AG04450 (cell line): ENCODE measurements at regions not wholly inside any gene's neighbourhood (a gene's known extent, or its start where the extent isn't known, plus 50 kb on each side); places are given as distances from the start of the nearest gene placed in this dataset.

Experiments
- CTCF ChIA-PET: fragments of 300-600, 350-600 bp; formaldehyde crosslinking; extraction: SDS; loops from one replicate; lab custom pipeline; 2022; ENCODE audit warnings: antibody characterized with exemption, inconsistent platforms; lab: Charles Lee
- POLR2A ChIA-PET: fragments of 350-600 bp; formaldehyde crosslinking; extraction: SDS; loops from one replicate; lab custom pipeline; 2021; ENCODE audit warnings: antibody characterized with exemption, inconsistent platforms; lab: Yijun Ruan, JAX
- DNase-seq: peaks from one replicate; pipeline ENCODE4 v3.0.0-alpha.2; 2011; ENCODE audit warnings: low read depth, low spot score
- H3K27ac ChIP-seq: one replicate; pipeline ENCODE4 v1.5.1; 2012; ENCODE audit warnings: low read depth, low read length, control low read depth
- H3K27me3 ChIP-seq: one replicate; pipeline ENCODE4 v1.6.0; 2012; ENCODE audit warnings: low read length; ENCODE audit not compliant: control insufficient read depth, insufficient read depth
- H3K4me3 ChIP-seq: 2 replicates; pipeline ENCODE4 v1.5.1; 2011; ENCODE audit warnings: mild to moderate bottlenecking, low read depth, low read length, control low read depth
- H3K9me3 ChIP-seq: 2 replicates; pipeline ENCODE4 v1.5.1; 2012; ENCODE audit warnings: low read length; ENCODE audit not compliant: control insufficient read depth, insufficient read depth
- TF ChIP-seq, protein P1 (sequence below): IDR thresholded peaks from 2 replicates; pipeline ENCODE4 v1.5.1; 2011; ENCODE audit warnings: low read depth, low read length, control low read depth, inconsistent platforms

DNA sequence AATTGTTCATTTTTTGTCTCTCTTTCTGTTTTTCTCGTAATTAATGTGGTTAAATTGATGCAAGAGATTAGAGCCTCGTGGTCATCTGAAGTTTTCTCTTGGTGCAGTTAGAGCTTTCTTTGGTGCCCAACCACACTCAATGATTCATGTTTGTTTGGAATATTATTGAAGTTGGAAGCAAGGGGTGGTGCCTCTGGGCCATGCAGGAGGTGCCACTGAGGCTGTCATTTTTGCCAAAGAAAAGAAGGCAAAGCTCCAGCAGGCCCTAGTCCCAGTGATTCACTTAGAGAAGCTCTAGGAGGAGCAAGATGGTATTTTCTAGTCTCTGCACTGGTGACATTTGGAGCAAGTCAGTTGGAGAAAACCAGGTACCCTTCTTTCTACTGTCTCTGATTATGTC is 144.5 kb upstream of the RALGAPA2 start:
- H3K27me3 ChIP-seq: no peaks in the 10 kb centered on the region
- no peak overlapping the region for H3K4me3 ChIP-seq
- DNase-seq: no peak
- CTCF ChIA-PET: interaction anchor here (0.6 to 1.3 kb wide), 3 partner anchors 18 to 715 kb away, joined by 3 to 4 read pairs (median 3); no protein-coding TSS in a partner anchor
- H3K27ac ChIP-seq: no peak overlapping the region
- POLR2A ChIA-PET: no interaction called here
- TF ChIP-seq, protein P1, sequence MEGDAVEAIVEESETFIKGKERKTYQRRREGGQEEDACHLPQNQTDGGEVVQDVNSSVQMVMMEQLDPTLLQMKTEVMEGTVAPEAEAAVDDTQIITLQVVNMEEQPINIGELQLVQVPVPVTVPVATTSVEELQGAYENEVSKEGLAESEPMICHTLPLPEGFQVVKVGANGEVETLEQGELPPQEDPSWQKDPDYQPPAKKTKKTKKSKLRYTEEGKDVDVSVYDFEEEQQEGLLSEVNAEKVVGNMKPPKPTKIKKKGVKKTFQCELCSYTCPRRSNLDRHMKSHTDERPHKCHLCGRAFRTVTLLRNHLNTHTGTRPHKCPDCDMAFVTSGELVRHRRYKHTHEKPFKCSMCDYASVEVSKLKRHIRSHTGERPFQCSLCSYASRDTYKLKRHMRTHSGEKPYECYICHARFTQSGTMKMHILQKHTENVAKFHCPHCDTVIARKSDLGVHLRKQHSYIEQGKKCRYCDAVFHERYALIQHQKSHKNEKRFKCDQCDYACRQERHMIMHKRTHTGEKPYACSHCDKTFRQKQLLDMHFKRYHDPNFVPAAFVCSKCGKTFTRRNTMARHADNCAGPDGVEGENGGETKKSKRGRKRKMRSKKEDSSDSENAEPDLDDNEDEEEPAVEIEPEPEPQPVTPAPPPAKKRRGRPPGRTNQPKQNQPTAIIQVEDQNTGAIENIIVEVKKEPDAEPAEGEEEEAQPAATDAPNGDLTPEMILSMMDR: no peak
- H3K9me3 ChIP-seq: no peaks in the 10 kb centered on the region

DNA sequence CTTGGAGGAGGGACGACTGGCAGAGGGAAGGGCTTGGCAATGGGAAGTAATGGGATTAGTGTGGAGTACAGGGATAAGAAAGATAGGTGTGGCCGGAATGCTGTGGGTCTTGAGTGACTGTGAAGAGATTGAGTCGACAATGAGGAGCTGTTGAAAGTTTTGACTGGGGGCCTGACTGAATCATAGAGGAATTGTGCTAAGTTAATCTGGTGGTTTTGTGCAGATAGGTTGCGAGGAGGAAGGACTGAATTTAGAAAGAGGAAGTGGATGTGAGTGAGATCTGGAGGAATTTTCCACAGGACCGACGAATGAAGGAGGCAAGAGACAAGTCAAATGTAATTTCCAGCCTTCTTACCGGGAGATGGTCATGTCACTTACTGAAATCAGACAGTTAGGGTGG is 143.9 kb upstream of the RALGAPA2 start:
- ChIA-PET POLR2A (no interaction called here), CTCF (interaction anchor here (1.1 to 1.3 kb wide), 2 partner anchors 379 to 716 kb away, joined by 3 read pairs; no protein-coding TSS in a partner anchor)
- Histone ChIP-seq H3K9me3 (no peaks in the 10 kb centered on the region), H3K4me3 (no peak overlapping the region), H3K27me3 (no peaks in the 10 kb centered on the region), H3K27ac (no peak overlapping the region)
- DNase-seq: no peak
- TF ChIP-seq, protein P1: no peak

DNA sequence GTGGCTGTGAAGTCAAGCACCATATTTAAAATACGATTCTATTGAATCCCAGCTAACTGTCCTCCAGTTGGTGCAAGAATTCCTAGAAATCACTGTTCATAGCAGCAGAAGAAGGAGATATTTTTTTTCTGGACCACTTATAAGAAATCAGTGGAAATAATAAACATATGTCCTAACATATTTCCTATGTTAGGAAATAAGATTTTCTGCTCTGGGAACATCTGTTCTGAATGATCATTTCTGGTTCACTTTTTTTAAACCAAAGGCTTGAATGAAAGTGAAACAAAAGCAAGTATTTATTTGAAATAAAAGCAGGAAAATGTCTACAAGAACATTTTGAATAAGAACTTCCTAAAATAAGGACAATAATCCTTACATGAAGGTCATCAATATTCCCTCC is 138.9 kb upstream of the RALGAPA2 start:
- Histone ChIP-seq H3K27me3 (no peaks in the 10 kb centered on the region), H3K9me3 (no peaks in the 10 kb centered on the region), H3K4me3 (no peak overlapping the region), H3K27ac (no peak overlapping the region)
- POLR2A ChIA-PET: no interaction called here
- TF ChIP-seq, protein P1: no peak
- CTCF ChIA-PET: interaction anchor here (1.0 to 2.4 kb wide), 2 partner anchors 9 to 868 kb away, joined by 3 to 12 read pairs; no protein-coding TSS in a partner anchor
- no peak for DNase-seq

DNA sequence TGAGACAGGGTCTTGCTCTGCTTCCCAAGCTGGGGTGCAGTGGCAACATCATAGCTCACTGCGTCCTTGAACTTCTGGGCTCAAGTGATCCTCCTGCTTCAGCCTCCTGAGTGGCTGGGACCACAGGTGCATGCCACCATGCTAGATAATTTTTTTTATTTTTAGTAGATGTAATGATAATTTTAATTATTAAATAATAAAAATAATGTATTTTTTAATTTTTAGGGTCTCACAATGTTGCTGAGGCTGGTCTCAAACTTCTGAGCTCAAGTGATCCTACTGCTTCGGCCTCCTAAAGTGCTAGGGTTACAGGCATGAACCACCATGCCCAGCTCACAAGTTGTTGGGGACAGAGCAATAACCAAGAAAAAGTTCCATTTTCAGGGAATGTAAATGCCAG is 138.0 kb upstream of the RALGAPA2 start:
- H3K27ac ChIP-seq: no peak overlapping the region
- H3K9me3 ChIP-seq: no peaks in the 10 kb centered on the region
- no peak for DNase-seq
- H3K4me3 ChIP-seq: no peak overlapping the region
- ChIA-PET POLR2A (no interaction called here), CTCF (interaction anchor here (1.0 to 2.4 kb wide), 2 partner anchors 10 to 12 kb away, joined by 4 to 12 read pairs; no protein-coding TSS in a partner anchor)
- TF ChIP-seq, protein P1: no peak
- no peaks in the 10 kb centered on the region for H3K27me3 ChIP-seq

DNA sequence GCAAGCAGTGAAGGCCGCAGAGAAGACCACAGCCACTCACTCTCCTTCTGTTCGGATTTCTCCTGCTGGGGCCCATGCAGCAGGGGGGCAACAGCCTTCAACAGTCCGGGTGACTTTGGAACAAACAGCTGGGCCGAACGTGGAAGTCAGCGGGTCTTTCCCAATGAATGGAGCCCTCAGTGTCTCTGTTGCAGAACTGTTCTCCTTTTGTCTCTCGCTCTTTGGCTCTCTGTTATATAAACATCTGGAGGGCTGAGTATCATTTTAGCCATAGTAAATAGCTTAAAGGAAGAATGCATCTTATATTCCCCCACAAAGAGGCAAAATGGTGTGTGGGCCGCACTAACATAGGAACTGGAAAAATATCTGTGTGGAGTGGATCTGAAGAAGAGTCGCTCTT is 136.7 kb upstream of the RALGAPA2 start:
- DNase-seq: no peak
- ChIA-PET CTCF (no interaction called here), POLR2A (no interaction called here)
- H3K4me3 ChIP-seq: no peak overlapping the region
- TF ChIP-seq, protein P1: no peak
- H3K9me3 ChIP-seq: no peaks in the 10 kb centered on the region
- no peak overlapping the region for H3K27ac ChIP-seq
- no peaks in the 10 kb centered on the region for H3K27me3 ChIP-seq
